H9 (cell line): ENCODE measurements at regions not wholly inside any gene's neighbourhood (a gene's known extent, or its start where the extent isn't known, plus 50 kb on each side); places are given as distances from the start of the nearest gene placed in this dataset.
A peak's percentile ranks its signal among the peaks of the same experiment; 100 is the strongest.

Source experiments
- DNase-seq: peaks from one replicate; pipeline ENCODE4 v3.0.0-alpha.2; 2017
- H2AFZ ChIP-seq: one replicate; pipeline ENCODE4 v1.6.1; 2013; ENCODE audit warnings: mild to moderate bottlenecking, low read length, control low read depth, moderate library complexity
- H2AK5ac ChIP-seq: 2 replicates; pipeline ENCODE4 v1.6.1; 2013; ENCODE audit warnings: low read length, control low read depth, mixed read lengths; ENCODE audit not compliant: insufficient read length
- H2BK120ac ChIP-seq: one replicate; pipeline ENCODE4 v1.6.1; 2013; ENCODE audit warnings: low read depth, mild to moderate bottlenecking, low read length, control low read depth, inconsistent platforms; ENCODE audit not compliant: poor library complexity, severe bottlenecking
- H2BK12ac ChIP-seq: 2 replicates; pipeline ENCODE4 v1.6.1; 2013; ENCODE audit warnings: low read length, control low read depth, mixed read lengths, low read depth; ENCODE audit not compliant: insufficient read length
- H2BK15ac ChIP-seq: 2 replicates; pipeline ENCODE4 v1.6.1; 2013; ENCODE audit warnings: low read depth, low read length, control low read depth
- H2BK20ac ChIP-seq: one replicate; pipeline ENCODE4 v1.6.1; 2013; ENCODE audit warnings: low read depth, mild to moderate bottlenecking, low read length, control low read depth, inconsistent platforms; ENCODE audit not compliant: poor library complexity, severe bottlenecking
- H2BK5ac ChIP-seq: 2 replicates; pipeline ENCODE4 v1.6.1; 2013; ENCODE audit warnings: low read length, control low read depth, mixed read lengths; ENCODE audit not compliant: insufficient read length
- H3K14ac ChIP-seq: 2 replicates; pipeline ENCODE4 v1.6.1; 2013; ENCODE audit warnings: low read length, control low read depth; ENCODE audit not compliant: insufficient read depth
- H3K18ac ChIP-seq: 2 replicates; pipeline ENCODE4 v1.6.1; 2013; ENCODE audit warnings: low read depth, mild to moderate bottlenecking, mixed read lengths, low read length, control low read depth; ENCODE audit not compliant: insufficient read length
- H3K23ac ChIP-seq: 2 replicates; pipeline ENCODE4 v1.6.1; 2013; ENCODE audit warnings: low read length, control low read depth, mixed read lengths, low read depth; ENCODE audit not compliant: insufficient read length
- H3K23me2 ChIP-seq: 2 replicates; pipeline ENCODE4 v1.6.1; 2013; ENCODE audit warnings: low read depth, mild to moderate bottlenecking, mixed read lengths, low read length, control low read depth; ENCODE audit not compliant: insufficient read length, poor library complexity, severe bottlenecking
- H3K27ac ChIP-seq: 2 replicates; pipeline ENCODE4 v1.5.1; 2013; ENCODE audit warnings: low read length, control low read depth, mixed read lengths, low read depth; ENCODE audit not compliant: insufficient read length
- H3K27me3 ChIP-seq: 2 replicates; pipeline ENCODE4 v1.6.1; 2013; ENCODE audit warnings: low read length, control low read depth, inconsistent platforms; ENCODE audit not compliant: insufficient read depth
- H3K4ac ChIP-seq: 2 replicates; pipeline ENCODE4 v1.6.1; 2013; ENCODE audit warnings: low read depth, mild to moderate bottlenecking, control low read depth, inconsistent platforms, low read length, moderate library complexity
- H3K4me1 ChIP-seq: 2 replicates; pipeline ENCODE4 v1.6.1; 2013; ENCODE audit warnings: low read length, control low read depth, inconsistent platforms; ENCODE audit not compliant: insufficient read depth
- H3K4me2 ChIP-seq: 2 replicates; pipeline ENCODE4 v1.6.1; 2013; ENCODE audit warnings: low read length, control low read depth, mixed read lengths; ENCODE audit not compliant: insufficient read length, insufficient read depth
- H3K56ac ChIP-seq: 2 replicates; pipeline ENCODE4 v1.6.1; 2013; ENCODE audit warnings: low read depth, mild to moderate bottlenecking, mixed read lengths, low read length, control low read depth; ENCODE audit not compliant: insufficient read length
- H3K79me1 ChIP-seq: 2 replicates; pipeline ENCODE4 v1.6.1; 2013; ENCODE audit warnings: low read depth, mild to moderate bottlenecking, moderate library complexity, low read length, control low read depth, inconsistent platforms; ENCODE audit not compliant: insufficient read depth, poor library complexity, severe bottlenecking
- H3K79me2 ChIP-seq: 2 replicates; pipeline ENCODE4 v1.6.1; 2013; ENCODE audit warnings: low read length, control low read depth, inconsistent platforms; ENCODE audit not compliant: insufficient read depth
- H3K9ac ChIP-seq: 2 replicates; pipeline ENCODE4 v1.6.1; 2013; ENCODE audit warnings: low read length, control low read depth, mixed read lengths; ENCODE audit not compliant: insufficient read length; ENCODE audit errors: extremely low read depth
- H3K9me3 ChIP-seq: one replicate; pipeline ENCODE4 v1.6.1; 2013; ENCODE audit warnings: low read depth, low read length, inconsistent platforms; ENCODE audit not compliant: control insufficient read depth
- H3T11ph ChIP-seq: one replicate; pipeline ENCODE4 v1.6.1; 2013; ENCODE audit warnings: mild to moderate bottlenecking, low read length, control low read depth, inconsistent platforms
- H4K20me1 ChIP-seq: one replicate; pipeline ENCODE4 v1.6.1; 2013; ENCODE audit not compliant: control insufficient read depth, insufficient read length, insufficient read depth
- H4K5ac ChIP-seq: 2 replicates; pipeline ENCODE4 v1.6.1; 2013; ENCODE audit warnings: low read depth, mild to moderate bottlenecking, mixed read lengths, low read length, control low read depth; ENCODE audit not compliant: insufficient read length
- H4K8ac ChIP-seq: replicated peaks from 2 replicates; pipeline ENCODE4 v1.6.1; 2013; ENCODE audit warnings: low read length, control low read depth, mixed read lengths, low read depth; ENCODE audit not compliant: insufficient read length
- H4K91ac ChIP-seq: 2 replicates; pipeline ENCODE4 v1.6.1; 2013; ENCODE audit warnings: low read depth, mild to moderate bottlenecking, moderate library complexity, mixed read lengths, low read length, control low read depth; ENCODE audit not compliant: insufficient read length
- H3K27ac Mint-ChIP-seq, 3 experiments: 2 replicates in 2 of 3; 3 replicates in 1 of 3; pipeline ENCODE4 v1.8.0; 2020 to 2021; ENCODE audit warnings: mixed read lengths in 3 of 3, mild to moderate bottlenecking in 1 of 3, moderate library complexity in 1 of 3
- H3K27me3 Mint-ChIP-seq: 2 replicates; pipeline ENCODE4 v1.8.0; 2021; ENCODE audit warnings: low read depth, mild to moderate bottlenecking, moderate library complexity, mixed read lengths
- H3K36me3 Mint-ChIP-seq, 3 experiments: 2 replicates in 2 of 3; 3 replicates in 1 of 3; pipeline ENCODE4 v1.8.0; 2020 to 2021; ENCODE audit warnings: low read depth in 3 of 3, mixed read lengths in 3 of 3; ENCODE audit not compliant: insufficient read depth in 1 of 3
- H3K4me1 Mint-ChIP-seq, 2 experiments: 2 replicates each; pipeline ENCODE4 v1.8.0; 2020; ENCODE audit warnings: mixed read lengths in 2 of 2
- H3K4me3 Mint-ChIP-seq, 2 experiments: 2 replicates in 1 of 2; 3 replicates in 1 of 2; pipeline ENCODE4 v1.8.0; 2020 to 2021; ENCODE audit warnings: mild to moderate bottlenecking in 2 of 2, mixed read lengths in 2 of 2, moderate library complexity in 1 of 2
- H3K9me3 Mint-ChIP-seq, 2 experiments: 2 replicates in 1 of 2; 3 replicates in 1 of 2; pipeline ENCODE4 v1.8.0; 2020; ENCODE audit warnings: mild to moderate bottlenecking in 2 of 2, mixed read lengths in 2 of 2, moderate library complexity in 1 of 2
- CTCF ChIP-seq: fragments of 200-600 bp; sonication (generic); conservative IDR thresholded peaks from 3 replicates; pipeline ENCODE4 v1.8.0; 2021; ENCODE audit warnings: antibody characterized with exemption, mild to moderate bottlenecking
- WGBS: extraction: QIAGEN DNeasy Blood & Tissue Kit; methylation state at CpG from one replicate; pipeline ENCODE4 v1.1.7; 2013; ENCODE audit warnings: missing lambda C conversion rate, low lambda C conversion rate, mixed read lengths; ENCODE audit not compliant: insufficient read length; ENCODE audit errors: extremely low coverage; 5-methylcytosine and 5-hydroxymethylcytosine counted together

GRCh38 chr5:2887481-2888348 lies 136.2 kb upstream of the IRX2 start:
- Histone ChIP-seq H3K9ac (no peak overlapping the region), H3K14ac (no peak overlapping the region), H2AFZ (no peak overlapping the region), H3K27ac (no peak overlapping the region), H2BK120ac (no peak overlapping the region), H3K79me1 (no peaks in the 10 kb centered on the region), H2BK5ac (no peak overlapping the region), H4K91ac (no peak overlapping the region), H3K27me3 (no peaks in the 10 kb centered on the region), H3K18ac (no peak overlapping the region), H3K4me1 (no peaks in the 10 kb centered on the region), H2BK20ac (no peak overlapping the region), H3K4me2 (no peak overlapping the region), H3K4ac (no peak overlapping the region), H3T11ph (no peak overlapping the region), H4K20me1 (no peaks in the 10 kb centered on the region), H2AK5ac (no peak overlapping the region), H4K8ac (no peak overlapping the region), H3K23me2 (no peaks in the 10 kb centered on the region), H2BK12ac (no peak overlapping the region), H2BK15ac (no peak overlapping the region), H3K79me2 (no peaks in the 10 kb centered on the region), H4K5ac (no peak overlapping the region), H3K56ac (no peak overlapping the region), H3K23ac (no peak overlapping the region), H3K9me3 (no peaks in the 10 kb centered on the region)
- DNase-seq, result peak; percentile 21
- H3K27me3 Mint-ChIP-seq, result peaks cover 7% of the 10 kb centered on the region
- no peak for TF ChIP-seq CTCF
- H3K4me3 Mint-ChIP-seq, result no peak overlapping the region
- H3K9me3 Mint-ChIP-seq, result no peaks in the 10 kb centered on the region; a peak in 2 of 5 replicates
- H3K27ac Mint-ChIP-seq, result no peak overlapping the region
- peaks cover 12 to 14% of the 10 kb centered on the region in 2 experiments for H3K4me1 Mint-ChIP-seq
- WGBS, result no CpG with 5 or more reads among the region's 7 CpGs
- H3K36me3 Mint-ChIP-seq, result no peaks in the 10 kb centered on the region; a peak in 2 of 7 replicates
